GM23248 (cell line): ENCODE measurements at regions not wholly inside any gene's neighbourhood (a gene's known extent, or its start where the extent isn't known, plus 50 kb on each side); places are given as distances from the start of the nearest gene placed in this dataset.

Source experiments
- EZH2 ChIP-seq: fragments of 200-600 bp; sonication (generic); IDR thresholded peaks from 2 replicates; pipeline ENCODE4 v1.6.1; 2018; ENCODE audit warnings: antibody characterized with exemption, mild to moderate bottlenecking; ENCODE audit not compliant: insufficient read depth, poor library complexity, severe bottlenecking
- EZH2phosphoT487 ChIP-seq: fragments of 200-600 bp; sonication (generic); IDR thresholded peaks from 2 replicates; pipeline ENCODE4 v1.6.1; 2018; ENCODE audit warnings: antibody characterized with exemption, moderate library complexity, mild to moderate bottlenecking, low read depth; ENCODE audit not compliant: insufficient read depth

GRCh38 chr13:89857502-89857901 is 1490.0 kb upstream of the MIR17HG start:
- TF ChIP-seq EZH2, result no peak
- TF ChIP-seq EZH2phosphoT487, result no peak
